Gastroesophageal sphincter (tissue), 3 donors: ENCODE measurements at regions not wholly inside any gene's neighbourhood (a gene's known extent, or its start where the extent isn't known, plus 50 kb on each side); places are given as distances from the start of the nearest gene placed in this dataset.

ENCODE experiments used
- CTCF ChIP-seq, 4 experiments: fragments of 200-600 bp in 2 of 4; fragments of 450-650 bp in 2 of 4; sonication (generic) in 1 of 4; IDR thresholded peaks; one replicate each; pipeline ENCODE4 v1.5.1; 2017 to 2019; ENCODE audit warnings: antibody characterized with exemption in 4 of 4, mild to moderate bottlenecking in 2 of 4, moderate library complexity in 2 of 4
- POLR2A ChIP-seq, 2 donors: fragments of 450-650 bp; IDR thresholded peaks; one replicate each; pipeline ENCODE4 v1.6.1; 2017; ENCODE audit warnings: antibody characterized with exemption in 2 of 2, mild to moderate bottlenecking in 2 of 2, moderate library complexity in 1 of 2
- POLR2AphosphoS5 ChIP-seq: sonication (generic); formaldehyde crosslinking; IDR thresholded peaks from one replicate; pipeline ENCODE4 v1.6.1; 2017; ENCODE audit warnings: antibody characterized with exemption

- no peak for TF ChIP-seq CTCF (IDR thresholded peaks at IDR 0.05)
- TF ChIP-seq POLR2A (IDR thresholded peaks at IDR 0.05): no peak
- no peak for TF ChIP-seq POLR2AphosphoS5
Observed at GRCh38 chr5:109927639-109928038, 237.9 kb downstream of the MAN2A1 start.
